GM19043 (cell line): ENCODE measurements at regions not wholly inside any gene's neighbourhood (a gene's known extent, or its start where the extent isn't known, plus 50 kb on each side); places are given as distances from the start of the nearest gene placed in this dataset.
"Not testable (repeated sequence)": the region's sequence is repeated elsewhere in the genome, so short reads cannot be mapped to it uniquely, and the experiment has no call there.

Experiments used
- ATAC-seq: cut with Tn5 transposase; IDR thresholded peaks from one replicate; pipeline ENCODE4 v1.9.1; 2021; ENCODE audit warnings: low read depth; ENCODE audit not compliant: unreplicated experiment

GRCh38 chr9:105971986-105972385, 277.6 kb downstream of the TMEM38B start:
- ATAC-seq, result no peak

- no peak for ATAC-seq
Observed at GRCh38 chr9:105972466-105973204, 278.3 kb downstream of the TMEM38B start.

GRCh38 chr9:105973951-105974351, 279.6 kb downstream of the TMEM38B start:
- ATAC-seq, result no peak

GRCh38 chr9:105975886-105976645, 281.7 kb downstream of the TMEM38B start:
- ATAC-seq, result no peak

GRCh38 chr9:105978336-105978735, 284.0 kb downstream of the TMEM38B start:
- ATAC-seq, result no peak

- ATAC-seq, result no peak
Observed at GRCh38 chr9:105978826-105979225, 284.5 kb downstream of the TMEM38B start.

- ATAC-seq, result no peak
Observed at GRCh38 chr9:105979290-105979689, 284.9 kb downstream of the TMEM38B start.

GRCh38 chr9:105984714-105985113, 290.4 kb downstream of the TMEM38B start:
- no peak for ATAC-seq

GRCh38 chr9:105993116-105993854, 298.9 kb downstream of the TMEM38B start:
- no peak for ATAC-seq

- no peak for ATAC-seq
Observed at GRCh38 chr9:105993921-105994715, 299.8 kb downstream of the TMEM38B start.

GRCh38 chr9:105994970-105995369, 300.6 kb downstream of the TMEM38B start:
- ATAC-seq, result no peak

GRCh38 chr9:106017198-106017740, 322.9 kb downstream of the TMEM38B start:
- ATAC-seq, result no peak

- ATAC-seq, result no peak
Observed at GRCh38 chr9:106019039-106019680, 324.8 kb downstream of the TMEM38B start.

- no peak for ATAC-seq
Observed at GRCh38 chr9:106019702-106020101, 325.4 kb downstream of the TMEM38B start.

- no peak for ATAC-seq
Observed at GRCh38 chr9:106020186-106020585, 325.8 kb downstream of the TMEM38B start.

GRCh38 chr9:106023455-106023854, 329.1 kb downstream of the TMEM38B start:
- no peak for ATAC-seq

GRCh38 chr9:106025453-106025852, 331.1 kb downstream of the TMEM38B start:
- ATAC-seq, result no peak

GRCh38 chr9:106030146-106030545, 335.8 kb downstream of the TMEM38B start:
- not testable (repeated sequence) for ATAC-seq

GRCh38 chr9:106032978-106033377, 338.6 kb downstream of the TMEM38B start:
- no peak for ATAC-seq

GRCh38 chr9:106035806-106036205, 341.5 kb downstream of the TMEM38B start:
- no peak for ATAC-seq
